HPDE6-E6E7 (cell line): ENCODE measurements at regions not wholly inside any gene's neighbourhood (a gene's known extent, or its start where the extent isn't known, plus 50 kb on each side); places are given as distances from the start of the nearest gene placed in this dataset.

Experiments
- DNase-seq: peaks from one replicate; pipeline ENCODE4 v3.0.0; 2011; ENCODE audit warnings: missing footprints; ENCODE audit errors: extremely low spot score

DNA sequence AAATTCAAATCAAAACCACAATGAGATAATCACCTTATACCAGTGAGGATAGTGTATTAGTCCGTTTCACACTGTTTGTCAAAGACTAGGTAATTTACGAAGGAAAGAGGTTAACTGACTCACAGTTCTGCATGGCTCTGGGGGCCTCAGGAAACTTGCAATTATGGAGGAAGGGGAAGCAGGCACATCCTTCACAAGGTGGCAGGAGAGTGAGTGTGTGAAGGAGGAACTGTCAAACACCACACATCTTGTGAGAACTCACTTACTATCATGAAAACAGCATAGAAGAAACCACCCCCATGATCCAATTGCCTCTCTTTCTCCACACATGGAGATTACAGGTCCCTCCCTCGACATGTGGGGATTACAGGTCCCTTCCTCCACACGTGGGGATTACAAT lies 54.7 kb upstream of the TRPC5 start:
- DNase-seq, result no peak
